ENCODE measurements at regions not wholly inside any gene's neighbourhood (a gene's known extent, or its start where the extent isn't known, plus 50 kb on each side); places are given as distances from the start of the nearest gene placed in this dataset.

DNA sequence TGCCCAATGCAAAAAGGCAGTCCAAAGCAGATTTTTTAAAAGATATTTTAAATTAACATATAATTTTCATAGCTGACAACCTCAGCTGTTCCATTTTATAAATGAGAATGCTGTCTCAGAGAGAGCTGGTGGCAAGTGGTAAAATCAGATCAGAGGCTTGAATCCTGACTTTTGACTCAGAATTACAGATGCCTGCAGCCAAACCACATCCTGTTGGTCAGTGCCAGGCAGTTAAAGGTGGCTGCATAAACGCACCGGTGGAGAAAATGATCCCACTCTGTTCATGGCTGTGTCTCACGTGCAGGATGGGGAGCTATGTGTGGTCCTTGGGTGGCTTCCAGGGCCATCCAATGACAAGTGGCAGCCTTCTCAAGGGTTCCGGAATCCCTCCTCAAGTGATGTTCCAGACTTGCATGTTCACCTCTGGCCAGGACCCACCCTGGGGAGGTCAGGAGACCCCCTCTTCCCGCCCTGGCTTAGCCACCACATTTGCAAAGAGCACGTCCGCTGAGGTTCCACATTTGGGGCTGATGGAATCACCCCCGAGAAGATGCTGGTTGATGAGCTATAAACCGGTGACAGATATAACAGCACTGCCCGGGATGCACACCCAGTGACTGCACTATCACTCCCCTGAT, 155.5 kb downstream of the SHANK2 start:
- CTCF ChIA-PET = no interaction called here

DNA sequence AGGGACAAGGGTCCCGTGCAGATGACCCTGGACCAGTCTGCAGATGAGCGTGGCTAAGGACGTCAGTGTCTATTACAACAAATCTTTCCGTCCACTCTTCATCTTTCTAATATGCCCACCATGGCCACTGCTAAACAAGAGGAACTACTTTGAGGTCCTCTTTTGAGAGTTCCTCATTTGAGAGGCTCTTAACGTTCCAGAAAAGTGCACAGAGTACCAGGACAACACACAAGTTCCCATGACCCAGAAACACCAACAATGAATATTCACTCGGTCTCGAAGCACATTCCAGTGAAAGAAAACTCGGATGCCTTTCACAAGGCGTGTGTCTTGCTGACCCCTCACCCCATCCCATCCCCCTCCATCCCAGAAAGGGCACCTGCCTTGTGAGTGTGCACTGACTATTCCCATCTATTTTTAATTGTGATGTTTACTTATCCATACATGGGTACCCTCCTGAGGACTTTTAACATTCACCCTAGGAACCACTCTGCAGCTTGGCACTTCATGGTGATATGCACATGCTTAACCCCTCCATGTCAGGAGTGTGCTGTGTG, 157.0 kb downstream of the SHANK2 start:
- no peaks in the 10 kb centered on the region for H3K9me3 ChIP-seq
- FAIRE-seq (no peak), DNase-seq (ENCODE audit: low read depth in 1 of 2, low spot score in 1 of 2) (no peak), ATAC-seq (no peak)
- POLR2A ChIA-PET = no interaction called here
- TF ChIP-seq ESRRA (IDR thresholded peaks at IDR 0.05; ENCODE audit: borderline replicate concordance, low read length) (no peak), TP53 (CRISPR knock-in tag; IDR thresholded peaks at IDR 0.05) (no peak), KDM5A (IDR thresholded peaks at IDR 0.05) (no peak), MAZ (IDR thresholded peaks at IDR 0.05; ENCODE audit: borderline replicate concordance, low read depth, low read length) (no peak), HOXB13 (CRISPR knock-in tag; IDR thresholded peaks at IDR 0.05; ENCODE audit: low read depth) (no peak)
- TF ChIP-seq, protein P1, sequence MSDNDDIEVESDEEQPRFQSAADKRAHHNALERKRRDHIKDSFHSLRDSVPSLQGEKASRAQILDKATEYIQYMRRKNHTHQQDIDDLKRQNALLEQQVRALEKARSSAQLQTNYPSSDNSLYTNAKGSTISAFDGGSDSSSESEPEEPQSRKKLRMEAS (IDR thresholded peaks at IDR 0.05) = no peak
- H3K4me1 ChIP-seq = no peaks in the 10 kb centered on the region
- H3K4me2 ChIP-seq = no peak overlapping the region
- no peak overlapping the region for H3K27ac ChIP-seq
- WGBS (ENCODE audit: missing lambda C conversion rate) = 88% methylated on average over 9 of the region's 9 CpGs
- no peak overlapping the region for H3K4me3 ChIP-seq
- CTCF ChIA-PET = no interaction called here

More for the DNA sequence above, 155.5 kb downstream of the SHANK2 start:
- Histone ChIP-seq H3K27ac (no peak overlapping the region), H3K9me3 (no peaks in the 10 kb centered on the region), H3K4me3 (no peak overlapping the region), H3K4me2 (no peak overlapping the region), H3K4me1 (no peaks in the 10 kb centered on the region)
- TF ChIP-seq, protein P2, sequence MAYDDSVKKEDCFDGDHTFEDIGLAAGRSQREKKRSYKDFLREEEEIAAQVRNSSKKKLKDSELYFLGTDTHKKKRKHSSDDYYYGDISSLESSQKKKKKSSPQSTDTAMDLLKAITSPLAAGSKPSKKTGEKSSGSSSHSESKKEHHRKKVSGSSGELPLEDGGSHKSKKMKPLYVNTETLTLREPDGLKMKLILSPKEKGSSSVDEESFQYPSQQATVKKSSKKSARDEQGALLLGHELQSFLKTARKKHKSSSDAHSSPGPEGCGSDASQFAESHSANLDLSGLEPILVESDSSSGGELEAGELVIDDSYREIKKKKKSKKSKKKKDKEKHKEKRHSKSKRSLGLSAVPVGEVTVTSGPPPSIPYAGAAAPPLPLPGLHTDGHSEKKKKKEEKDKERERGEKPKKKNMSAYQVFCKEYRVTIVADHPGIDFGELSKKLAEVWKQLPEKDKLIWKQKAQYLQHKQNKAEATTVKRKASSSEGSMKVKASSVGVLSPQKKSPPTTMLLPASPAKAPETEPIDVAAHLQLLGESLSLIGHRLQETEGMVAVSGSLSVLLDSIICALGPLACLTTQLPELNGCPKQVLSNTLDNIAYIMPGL (CRISPR knock-in tag; IDR thresholded peaks at IDR 0.05; ENCODE audit: borderline replicate concordance) = no peak
- TF ChIP-seq NPAS2 (CRISPR knock-in tag; IDR thresholded peaks at IDR 0.05; ENCODE audit: borderline replicate concordance) = no peak
- no peak for TF ChIP-seq GATA3 (IDR thresholded peaks at IDR 0.05; ENCODE audit: borderline replicate concordance)
- TF ChIP-seq NR3C1 (IDR thresholded peaks at IDR 0.05) = no peak
- TF ChIP-seq EHF (CRISPR knock-in tag; IDR thresholded peaks at IDR 0.05) = no peak
- no peak for TF ChIP-seq FOSB (CRISPR knock-in tag; IDR thresholded peaks at IDR 0.05)
- no peak for TF ChIP-seq HOXB13 (CRISPR knock-in tag; IDR thresholded peaks at IDR 0.05; ENCODE audit: low read depth)
- TF ChIP-seq, protein P3, sequence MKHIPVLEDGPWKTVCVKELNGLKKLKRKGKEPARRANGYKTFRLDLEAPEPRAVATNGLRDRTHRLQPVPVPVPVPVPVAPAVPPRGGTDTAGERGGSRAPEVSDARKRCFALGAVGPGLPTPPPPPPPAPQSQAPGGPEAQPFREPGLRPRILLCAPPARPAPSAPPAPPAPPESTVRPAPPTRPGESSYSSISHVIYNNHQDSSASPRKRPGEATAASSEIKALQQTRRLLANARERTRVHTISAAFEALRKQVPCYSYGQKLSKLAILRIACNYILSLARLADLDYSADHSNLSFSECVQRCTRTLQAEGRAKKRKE (CRISPR knock-in tag; IDR thresholded peaks at IDR 0.05; ENCODE audit: low read depth) = no peak
- no peak for TF ChIP-seq MAFK (IDR thresholded peaks at IDR 0.05; ENCODE audit: partially characterized antibody)
- TF ChIP-seq POLR2AphosphoS2 (conservative IDR thresholded peaks at IDR 0.05; ENCODE audit: low read length) = no peak
- FAIRE-seq (no peak), ATAC-seq (no peak), DNase-seq (ENCODE audit: low read depth in 1 of 2, low spot score in 1 of 2) (no peak)
- POLR2A ChIA-PET = no interaction called here
- WGBS (ENCODE audit: missing lambda C conversion rate) = 90% methylated on average over 8 of the region's 10 CpGs

DNA sequence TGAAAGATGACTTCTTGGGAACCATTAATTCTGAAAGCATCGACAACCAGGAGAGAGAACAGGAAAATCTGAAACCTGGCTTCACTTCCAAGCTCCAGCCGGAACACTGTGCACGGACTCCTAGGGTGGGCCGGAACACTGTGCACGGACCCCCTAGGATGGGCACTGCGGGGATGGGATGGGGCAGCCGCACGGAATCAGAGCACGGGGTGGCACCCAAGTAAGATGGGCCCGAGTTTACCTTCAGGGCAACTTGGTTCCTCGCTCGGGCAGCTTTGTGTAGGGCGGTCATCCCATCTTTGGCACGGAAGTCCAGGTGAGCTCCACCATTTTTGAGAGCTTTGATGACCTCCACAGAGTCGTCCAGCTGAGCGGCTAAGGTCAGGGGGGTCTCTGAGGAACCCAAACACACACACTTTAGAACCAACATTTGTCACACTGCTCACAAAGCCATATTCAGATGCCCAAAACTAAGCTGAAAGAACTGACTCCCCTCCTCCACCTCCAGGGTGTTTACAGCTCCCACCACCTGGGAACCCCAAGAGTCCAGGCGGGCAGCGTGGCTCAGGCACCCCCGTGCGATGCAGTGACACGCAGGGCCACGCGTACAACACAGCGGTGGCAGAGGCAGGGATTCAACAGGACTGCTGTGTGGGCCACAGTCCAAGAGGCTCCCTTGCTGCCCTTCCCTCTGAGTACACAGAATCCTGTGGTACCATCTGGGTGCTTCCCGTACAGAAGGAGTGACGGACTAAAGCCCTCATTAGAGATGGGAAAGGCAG, 157.9 kb downstream of the SHANK2 start:
- 95% methylated on average over 18 of the region's 26 CpGs for WGBS (ENCODE audit: missing lambda C conversion rate)
- Histone ChIP-seq H3K27ac (no peak overlapping the region), H3K4me1 (no peaks in the 10 kb centered on the region), H3K9me3 (no peaks in the 10 kb centered on the region), H3K4me3 (no peak overlapping the region), H3K4me2 (no peak overlapping the region)
- ATAC-seq = no peak
- no peak for TF ChIP-seq RNF2 (IDR thresholded peaks at IDR 0.05; ENCODE audit: borderline replicate concordance, low read depth)
- no peak for TF ChIP-seq JUN (IDR thresholded peaks at IDR 0.05)
- TF ChIP-seq TFCP2L1 (CRISPR knock-in tag; IDR thresholded peaks at IDR 0.05) = no peak
- TF ChIP-seq RCOR1 (IDR thresholded peaks at IDR 0.05; ENCODE audit: low read depth, low read length) = no peak
- no peak for TF ChIP-seq CBX2 (IDR thresholded peaks at IDR 0.05; ENCODE audit: borderline replicate concordance, low read depth)
- no peak for TF ChIP-seq POLR2AphosphoS2 (conservative IDR thresholded peaks at IDR 0.05; ENCODE audit: low read length)
- ChIA-PET POLR2A (no interaction called here), CTCF (interaction anchor here (0.9 kb wide), 1 partner anchor 14 kb away, joined by 3 read pairs; no protein-coding TSS in a partner anchor)
- no peak for FAIRE-seq
- DNase-seq (ENCODE audit: low read depth in 1 of 2, low spot score in 1 of 2) = no peak

Measured in A549 (cell line).